Activated CD4-positive, alpha-beta T cell treated with anti-CD3 and anti-CD28 coated beads, Interleukin-2, amount 50 U/mL, for 1 hour (primary cell): ENCODE measurements at regions not wholly inside any gene's neighbourhood (a gene's known extent, or its start where the extent isn't known, plus 50 kb on each side); places are given as distances from the start of the nearest gene placed in this dataset.

ENCODE experiments used
- DNase-seq: peaks from one replicate; pipeline ENCODE4 v3.0.0-alpha.2; 2020

GRCh38 chr3:118408431-118408830 is 626.2 kb downstream of the IGSF11 start:
- DNase-seq: no peak

DNA sequence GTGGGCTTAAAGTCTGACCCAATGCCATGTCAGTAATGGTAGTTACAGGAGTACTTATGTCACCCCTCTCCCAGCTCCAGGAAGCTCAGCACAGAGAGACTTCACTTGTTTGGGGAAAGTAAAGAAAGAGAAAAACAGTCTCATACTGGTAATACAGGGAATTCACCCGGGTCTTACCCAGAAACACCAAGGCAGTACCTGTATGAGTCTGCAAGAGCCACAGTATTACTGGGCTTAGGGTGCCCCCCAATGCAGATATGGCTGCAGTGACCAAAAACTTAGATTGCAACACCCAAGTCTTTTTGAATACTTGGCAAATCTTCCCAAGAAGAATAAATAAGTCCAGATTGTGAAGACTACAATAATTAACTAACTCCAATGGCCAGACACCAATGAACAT is 622.1 kb downstream of the IGSF11 start:
- no peak for DNase-seq

- DNase-seq: no peak
Observed at GRCh38 chr3:118425272-118425837, 609.3 kb downstream of the IGSF11 start.

DNA sequence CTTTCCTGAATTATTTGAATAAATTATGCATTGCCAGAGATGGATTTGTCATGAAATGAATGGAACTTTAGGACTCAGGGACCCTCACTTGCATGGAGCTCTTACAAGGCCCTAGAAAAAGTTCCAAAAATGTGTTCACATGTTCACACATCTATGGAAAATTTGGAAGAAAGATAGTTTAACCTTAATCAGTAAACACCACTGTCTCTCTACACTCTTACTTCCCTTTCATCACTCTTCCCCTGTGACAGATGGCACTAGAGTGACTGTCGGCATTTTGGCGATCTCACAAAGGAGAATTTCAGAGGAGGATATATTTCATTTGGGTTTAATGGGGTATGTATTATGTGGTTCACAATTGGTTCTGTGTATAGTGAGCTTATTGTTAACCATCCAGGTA is 600.8 kb downstream of the IGSF11 start:
- no peak for DNase-seq

GRCh38 chr3:118435851-118436350 is 598.7 kb downstream of the IGSF11 start:
- no peak for DNase-seq

- no peak for DNase-seq
Observed at GRCh38 chr3:118436697-118437262, 597.9 kb downstream of the IGSF11 start.

- no peak for DNase-seq
Observed at GRCh38 chr3:118445036-118445435, 589.6 kb downstream of the IGSF11 start.

DNA sequence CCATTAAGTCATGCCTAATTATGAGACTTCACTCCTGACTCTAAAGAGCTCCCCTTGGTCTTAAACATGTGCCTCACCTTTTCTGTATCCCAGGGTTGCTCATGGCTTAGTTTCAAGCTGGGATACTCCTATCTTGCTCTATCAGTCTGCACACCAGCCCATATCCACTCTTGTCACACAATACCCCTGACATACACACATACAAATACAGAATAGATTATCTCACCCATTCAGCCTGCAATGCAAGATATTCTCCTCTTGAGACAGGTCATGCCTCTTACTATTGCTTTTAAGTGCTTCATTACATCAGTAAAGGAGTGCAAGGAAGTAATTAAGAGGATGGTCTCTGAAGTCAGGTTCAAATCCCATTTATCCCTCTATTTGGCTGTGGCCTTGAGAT is 587.3 kb downstream of the IGSF11 start:
- no peak for DNase-seq

DNA sequence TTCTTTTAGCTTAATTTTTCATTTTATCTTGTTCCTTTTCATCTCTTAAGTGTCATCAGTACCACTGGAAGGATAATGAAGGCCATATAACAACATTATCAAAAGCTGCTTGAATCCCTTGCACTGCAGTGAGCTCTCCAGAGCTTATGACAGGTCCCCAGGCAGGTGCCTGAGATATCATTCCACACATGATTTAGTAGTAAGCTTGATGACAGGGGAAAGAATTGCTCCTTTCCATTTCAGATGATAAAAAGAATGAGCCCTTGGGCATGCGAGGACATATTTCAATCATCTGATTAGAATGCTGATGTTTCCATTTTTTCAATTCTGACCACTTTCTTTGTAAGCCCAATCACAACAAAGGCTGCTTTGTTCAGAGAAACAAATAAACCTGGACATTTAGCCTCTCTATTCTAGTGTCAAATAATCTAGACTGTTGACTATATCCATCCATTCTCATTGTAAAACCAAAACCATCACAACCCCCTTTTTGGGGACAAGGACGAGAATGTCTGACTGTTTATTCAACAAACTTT is 567.8 kb downstream of the IGSF11 start:
- DNase-seq: no peak

DNA sequence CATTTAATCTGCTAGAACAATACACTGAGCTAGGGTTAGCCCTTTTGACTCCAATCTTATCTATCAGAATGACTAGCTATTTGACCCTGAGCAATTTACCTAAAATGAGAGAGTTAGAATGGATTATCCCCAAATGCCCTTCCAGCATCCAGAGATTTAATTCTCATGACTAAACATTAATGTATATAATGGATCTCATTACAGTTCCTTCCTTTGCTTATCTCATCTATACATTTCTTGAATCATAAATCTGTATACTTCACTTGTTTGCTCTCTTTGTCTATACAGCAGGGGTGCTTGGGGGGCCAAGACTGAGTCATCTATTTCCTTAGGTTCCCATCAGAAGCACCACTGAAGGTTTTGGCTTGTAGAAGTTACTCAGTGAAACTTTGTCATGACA is 565.8 kb downstream of the IGSF11 start:
- DNase-seq: no peak

DNA sequence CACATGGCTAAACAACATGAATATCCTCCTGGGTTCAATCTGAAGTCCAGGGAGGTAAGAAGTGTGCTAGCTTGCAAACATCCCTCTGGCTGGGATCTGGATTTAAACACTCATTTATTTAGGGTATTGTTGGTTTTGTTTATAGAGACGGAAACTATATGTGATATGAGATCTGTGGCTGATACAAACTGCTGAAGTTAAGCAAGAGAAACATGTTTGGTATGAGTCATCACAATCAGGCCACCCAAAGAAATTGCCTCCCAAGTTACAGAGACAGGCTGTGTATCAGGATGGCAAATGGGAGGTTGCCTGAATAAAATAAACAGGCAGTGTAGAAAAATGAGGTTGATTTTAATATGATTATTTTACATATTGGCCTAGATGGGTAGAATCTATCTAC is 562.1 kb downstream of the IGSF11 start:
- DNase-seq: no peak

DNA sequence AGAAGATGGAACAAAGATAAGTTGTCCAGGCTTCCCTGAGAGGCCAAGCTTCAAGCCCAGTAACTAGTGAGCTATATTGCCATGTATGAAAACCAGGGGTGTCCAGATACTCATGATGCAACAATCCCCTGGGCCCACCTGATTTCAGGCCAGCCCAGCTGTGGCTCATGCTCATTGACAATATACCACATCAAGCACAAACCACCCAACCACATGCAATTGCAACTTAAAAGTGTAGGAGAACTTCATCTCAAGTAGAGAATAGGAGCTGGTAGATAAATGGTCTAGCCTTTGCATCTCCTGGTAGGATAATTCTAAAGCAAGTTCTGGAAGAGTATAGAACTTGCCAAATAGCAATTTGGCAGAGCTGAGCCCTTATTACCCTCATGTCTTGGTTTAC is 561.3 kb downstream of the IGSF11 start:
- DNase-seq: no peak

GRCh38 chr3:118476885-118477618 is 557.6 kb downstream of the IGSF11 start:
- DNase-seq: no peak

DNA sequence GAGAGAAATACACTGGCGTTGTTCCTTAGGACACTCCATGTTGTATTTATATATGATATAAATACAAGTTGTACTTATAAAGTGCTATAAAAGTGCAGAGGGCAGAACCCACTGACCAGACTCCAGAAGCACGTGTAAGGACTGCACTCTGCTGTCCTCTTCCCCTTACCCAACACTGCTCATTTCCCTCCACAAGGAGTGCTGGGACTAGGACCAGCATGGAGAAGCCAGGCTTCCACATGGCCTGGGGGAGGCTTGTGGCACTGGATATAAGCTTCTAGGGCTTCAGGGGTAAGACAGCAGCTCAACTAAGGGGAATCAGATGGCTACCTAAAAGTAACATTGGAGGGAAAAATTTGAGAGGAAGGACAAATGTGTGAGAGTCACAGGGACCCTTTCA is 556.9 kb downstream of the IGSF11 start:
- no peak for DNase-seq

- DNase-seq: no peak
Observed at GRCh38 chr3:118478706-118479276, 555.9 kb downstream of the IGSF11 start.

DNA sequence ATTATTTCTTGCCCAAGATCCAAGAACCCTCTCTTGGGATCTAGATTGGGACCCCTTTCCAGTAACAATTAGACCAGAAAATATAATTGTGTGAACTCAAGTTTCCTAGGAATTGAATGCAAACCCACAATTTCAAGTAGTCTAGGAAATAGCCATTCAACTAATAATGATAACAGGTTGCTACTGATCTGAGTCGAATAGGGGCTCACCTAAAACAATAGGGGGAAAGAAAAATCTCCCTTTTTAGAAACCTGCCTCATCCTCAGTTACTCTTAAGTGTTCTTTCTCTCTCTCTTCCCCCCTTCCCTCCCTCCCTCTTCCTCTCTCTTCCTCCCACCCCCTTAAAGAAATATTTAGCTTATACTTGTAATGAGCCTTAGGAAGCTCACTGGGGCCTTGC is 555.3 kb downstream of the IGSF11 start:
- no peak for DNase-seq

GRCh38 chr3:118480101-118480860 is 554.4 kb downstream of the IGSF11 start:
- DNase-seq: no peak

- no peak for DNase-seq
Observed at GRCh38 chr3:118485693-118486092, 549.0 kb downstream of the IGSF11 start.

DNA sequence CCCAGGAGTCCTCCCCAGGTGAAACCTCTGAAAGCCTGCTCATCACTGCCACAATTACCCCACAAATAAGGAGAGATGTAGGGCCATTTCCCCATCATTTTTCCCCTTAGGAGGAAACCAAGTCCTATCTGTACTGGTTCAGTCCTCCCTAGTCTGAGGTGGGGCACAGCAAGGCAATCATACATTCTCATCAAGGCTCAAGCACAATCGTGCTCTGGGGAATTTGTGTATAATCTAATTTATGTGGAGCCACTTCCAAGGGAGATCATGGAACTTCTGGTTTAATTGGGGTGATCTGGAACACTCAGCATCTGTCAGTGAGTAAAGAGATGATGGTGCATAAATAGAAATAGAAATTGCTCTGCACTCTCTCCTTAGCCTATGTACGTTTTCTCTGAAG is 546.9 kb downstream of the IGSF11 start:
- DNase-seq: no peak

- no peak for DNase-seq
Observed at GRCh38 chr3:118488732-118489131, 545.9 kb downstream of the IGSF11 start.

DNA sequence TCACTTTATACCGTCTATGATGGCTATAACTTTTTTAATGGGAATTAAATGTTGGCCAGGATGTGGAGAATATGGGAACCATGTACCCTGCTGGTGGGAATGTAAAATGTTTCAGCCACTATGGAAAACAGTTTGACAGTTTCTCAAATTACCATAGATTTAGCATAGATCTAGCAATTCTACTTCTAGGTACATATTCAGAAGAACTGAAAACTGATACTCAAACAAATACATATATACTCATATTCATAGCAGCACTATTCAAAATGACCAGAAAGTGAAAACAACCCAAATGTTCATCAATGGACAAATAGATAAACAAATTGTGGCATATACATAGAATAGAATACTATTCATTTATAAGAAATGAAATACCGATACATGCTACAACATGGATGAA is 539.4 kb downstream of the IGSF11 start:
- no peak for DNase-seq

- no peak for DNase-seq
Observed at GRCh38 chr3:118497274-118497673, 537.4 kb downstream of the IGSF11 start.

- DNase-seq: no peak
Observed at GRCh38 chr3:118501152-118501551, 533.5 kb downstream of the IGSF11 start.
